KMS-11 (cell line): ENCODE measurements at regions not wholly inside any gene's neighbourhood (a gene's known extent, or its start where the extent isn't known, plus 50 kb on each side); places are given as distances from the start of the nearest gene placed in this dataset.

Source experiments
- H2AFZ ChIP-seq: fragments of 200-600 bp; sonication (generic); 2 replicates; pipeline ENCODE4 v1.6.1; 2016; ENCODE audit warnings: antibody characterized with exemption, mixed run types, low read depth
- H3K27ac ChIP-seq: fragments of 200-600 bp; sonication (generic); 2 replicates; pipeline ENCODE4 v1.6.1; 2016; ENCODE audit warnings: mild to moderate bottlenecking, mixed run types
- H3K27me3 ChIP-seq: fragments of 200-600 bp; sonication (generic); 2 replicates; pipeline ENCODE4 v1.6.1; 2017; ENCODE audit warnings: mild to moderate bottlenecking, low read depth, mixed run types, moderate library complexity; ENCODE audit not compliant: insufficient read depth
- H3K36me3 ChIP-seq: fragments of 200-600 bp; sonication (generic); 2 replicates; pipeline ENCODE4 v1.6.1; 2017; ENCODE audit warnings: mild to moderate bottlenecking, mixed run types; ENCODE audit not compliant: insufficient read depth
- H3K4me1 ChIP-seq: fragments of 200-600 bp; sonication (generic); 2 replicates; pipeline ENCODE4 v1.6.1; 2016; ENCODE audit warnings: mild to moderate bottlenecking, low read depth, mixed run types; ENCODE audit not compliant: poor library complexity, severe bottlenecking
- H3K4me2 ChIP-seq: fragments of 200-600 bp; sonication (generic); 2 replicates; pipeline ENCODE4 v1.7.0; 2016; ENCODE audit warnings: mild to moderate bottlenecking, mixed run types
- H3K4me3 ChIP-seq: fragments of 200-600 bp; sonication (generic); IDR thresholded peaks from 2 replicates; pipeline ENCODE4 v1.6.1; 2017; ENCODE audit warnings: low read depth, low read length, mixed read lengths; ENCODE audit not compliant: insufficient read depth
- H3K79me2 ChIP-seq: fragments of 200-600 bp; sonication (generic); 2 replicates; pipeline ENCODE4 v1.6.1; 2016; ENCODE audit warnings: low read depth, mixed run types; ENCODE audit not compliant: insufficient read depth
- H3K9ac ChIP-seq: fragments of 200-600 bp; sonication (generic); 2 replicates; pipeline ENCODE4 v1.6.1; 2016; ENCODE audit warnings: mild to moderate bottlenecking, mixed run types
- H4K20me1 ChIP-seq: fragments of 200-600 bp; sonication (generic); 2 replicates; pipeline ENCODE4 v1.6.1; 2016; ENCODE audit warnings: mild to moderate bottlenecking, mixed run types; ENCODE audit not compliant: insufficient read depth
- TF ChIP-seq, protein P1 (sequence below): fragments of 200-600 bp; sonication (generic); conservative IDR thresholded peaks from 2 replicates; pipeline ENCODE4 v1.6.1; 2017; ENCODE audit warnings: low read depth, mild to moderate bottlenecking, antibody characterized with exemption, low read length, moderate library complexity, mixed read lengths

DNA sequence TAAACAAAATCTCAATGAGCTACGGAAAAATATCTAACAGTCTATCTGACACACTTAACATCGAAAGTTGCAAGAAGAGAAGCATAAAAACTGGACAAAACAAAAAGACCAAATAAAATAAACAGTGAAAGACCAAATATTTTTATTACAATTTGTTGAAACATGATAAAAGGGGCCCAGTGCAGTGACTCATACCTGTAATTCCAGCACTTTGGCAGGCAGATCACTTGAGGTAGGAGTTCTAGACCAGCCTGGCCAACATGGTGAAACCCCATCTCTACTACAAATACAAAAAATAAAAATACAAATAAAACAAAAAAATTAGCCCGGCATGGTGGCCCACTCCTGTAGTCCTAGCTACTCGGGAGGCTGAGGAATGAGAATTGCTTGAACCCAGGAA, 914.0 kb upstream of the ALCAM start:
- Histone ChIP-seq H3K36me3 (no peaks in the 10 kb centered on the region), H3K9ac (no peak overlapping the region), H3K27me3 (no peaks in the 10 kb centered on the region), H3K4me3 (no peak overlapping the region), H3K27ac (no peak overlapping the region), H4K20me1 (no peaks in the 10 kb centered on the region), H3K79me2 (no peaks in the 10 kb centered on the region), H3K4me1 (no peaks in the 10 kb centered on the region), H2AFZ (no peak overlapping the region), H3K4me2 (no peak overlapping the region)
- TF ChIP-seq, protein P1, sequence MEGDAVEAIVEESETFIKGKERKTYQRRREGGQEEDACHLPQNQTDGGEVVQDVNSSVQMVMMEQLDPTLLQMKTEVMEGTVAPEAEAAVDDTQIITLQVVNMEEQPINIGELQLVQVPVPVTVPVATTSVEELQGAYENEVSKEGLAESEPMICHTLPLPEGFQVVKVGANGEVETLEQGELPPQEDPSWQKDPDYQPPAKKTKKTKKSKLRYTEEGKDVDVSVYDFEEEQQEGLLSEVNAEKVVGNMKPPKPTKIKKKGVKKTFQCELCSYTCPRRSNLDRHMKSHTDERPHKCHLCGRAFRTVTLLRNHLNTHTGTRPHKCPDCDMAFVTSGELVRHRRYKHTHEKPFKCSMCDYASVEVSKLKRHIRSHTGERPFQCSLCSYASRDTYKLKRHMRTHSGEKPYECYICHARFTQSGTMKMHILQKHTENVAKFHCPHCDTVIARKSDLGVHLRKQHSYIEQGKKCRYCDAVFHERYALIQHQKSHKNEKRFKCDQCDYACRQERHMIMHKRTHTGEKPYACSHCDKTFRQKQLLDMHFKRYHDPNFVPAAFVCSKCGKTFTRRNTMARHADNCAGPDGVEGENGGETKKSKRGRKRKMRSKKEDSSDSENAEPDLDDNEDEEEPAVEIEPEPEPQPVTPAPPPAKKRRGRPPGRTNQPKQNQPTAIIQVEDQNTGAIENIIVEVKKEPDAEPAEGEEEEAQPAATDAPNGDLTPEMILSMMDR: no peak

DNA sequence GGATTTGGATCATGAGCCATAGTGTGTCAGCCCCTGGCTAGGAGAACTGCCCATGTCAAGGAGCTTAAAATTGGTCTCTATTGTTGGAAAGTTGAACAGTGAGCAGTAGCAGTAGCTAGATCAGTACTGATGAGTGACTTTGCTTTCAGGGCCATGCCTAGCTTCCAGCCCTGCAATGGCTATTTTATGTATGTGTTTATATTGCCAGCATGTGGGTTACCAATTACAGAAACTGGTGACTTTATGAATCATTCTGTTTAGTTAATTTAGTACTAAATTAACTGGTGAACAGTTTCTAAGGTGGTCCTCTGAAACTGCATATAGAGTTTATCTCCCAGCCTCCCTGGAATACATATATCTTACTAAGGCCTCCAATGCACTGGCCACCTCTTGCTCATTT, 908.1 kb upstream of the ALCAM start:
- TF ChIP-seq, protein P1: no peak
- no peaks in the 10 kb centered on the region for H3K79me2 ChIP-seq
- no peak overlapping the region for H2AFZ ChIP-seq
- H3K4me3 ChIP-seq: no peak overlapping the region
- H4K20me1 ChIP-seq: no peaks in the 10 kb centered on the region
- no peaks in the 10 kb centered on the region for H3K36me3 ChIP-seq
- no peak overlapping the region for H3K27ac ChIP-seq
- no peaks in the 10 kb centered on the region for H3K4me1 ChIP-seq
- no peak overlapping the region for H3K4me2 ChIP-seq
- H3K27me3 ChIP-seq: no peaks in the 10 kb centered on the region
- no peak overlapping the region for H3K9ac ChIP-seq

DNA sequence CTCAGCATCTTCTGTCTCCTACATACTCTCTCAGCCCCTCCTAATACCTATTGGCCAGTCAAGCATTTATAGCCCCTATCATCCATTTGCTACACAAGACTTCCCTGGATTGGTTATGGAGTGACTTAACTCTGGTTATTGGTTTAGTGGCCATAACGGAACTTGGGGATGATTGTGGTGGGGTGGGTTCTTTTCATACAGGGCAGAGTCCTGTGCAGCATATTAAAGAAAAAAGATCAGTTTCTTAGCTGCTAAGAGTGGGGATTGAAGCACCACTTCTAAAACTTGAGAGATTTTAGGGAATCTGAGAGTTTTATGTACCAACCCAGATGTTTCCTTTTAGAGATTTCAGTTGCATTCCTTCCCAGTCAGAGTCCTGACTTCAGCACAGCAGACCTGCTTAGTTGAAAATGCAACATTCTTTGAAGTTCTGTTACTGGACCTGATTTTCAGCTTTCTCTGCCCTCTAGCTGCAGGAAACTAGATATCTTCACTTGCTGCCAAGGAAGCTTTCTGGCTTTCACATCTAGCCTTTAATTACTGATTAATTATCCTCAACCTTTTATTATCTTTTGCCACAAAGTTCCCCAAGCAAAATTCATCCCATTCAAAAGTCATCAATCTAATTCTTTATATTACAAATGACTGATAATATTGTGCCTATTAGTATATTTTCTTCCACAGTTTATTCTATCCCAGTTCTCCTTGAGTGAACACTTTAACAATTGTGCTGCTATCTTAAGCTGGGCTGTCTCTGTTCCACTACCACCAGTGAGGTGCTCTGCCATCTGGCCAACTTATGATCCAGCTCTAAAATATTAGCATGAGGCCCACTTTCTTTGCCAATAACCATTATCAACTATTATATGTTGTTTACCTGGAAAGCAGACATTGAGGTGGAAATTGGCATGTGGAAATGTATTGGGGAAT, 906.0 kb upstream of the ALCAM start:
- Histone ChIP-seq H3K36me3 (no peaks in the 10 kb centered on the region), H3K4me3 (no peak overlapping the region), H3K27ac (no peak overlapping the region), H4K20me1 (no peaks in the 10 kb centered on the region), H3K79me2 (no peaks in the 10 kb centered on the region), H2AFZ (no peak overlapping the region), H3K27me3 (no peaks in the 10 kb centered on the region), H3K4me2 (no peak overlapping the region), H3K9ac (no peak overlapping the region), H3K4me1 (no peaks in the 10 kb centered on the region)
- TF ChIP-seq, protein P1: no peak

DNA sequence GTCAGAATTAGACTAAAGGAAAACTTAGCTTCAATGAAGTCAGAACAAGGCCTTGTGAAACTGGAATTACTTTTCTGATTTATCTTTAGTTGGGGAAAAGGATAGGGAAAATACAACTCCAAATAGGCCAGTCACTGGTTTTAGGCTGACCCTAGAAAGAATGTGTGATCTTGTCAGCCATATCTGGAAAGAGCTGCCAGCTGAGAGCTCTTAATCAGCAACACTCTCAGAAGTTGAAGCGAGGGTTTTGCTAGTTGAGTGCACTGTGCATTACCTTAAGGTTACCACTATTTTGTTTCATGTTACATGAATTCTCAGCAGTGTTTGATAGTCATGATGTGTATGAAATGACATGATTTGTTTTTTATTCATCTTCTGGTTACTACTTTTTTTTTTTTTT, 905.3 kb upstream of the ALCAM start:
- no peaks in the 10 kb centered on the region for H3K79me2 ChIP-seq
- no peaks in the 10 kb centered on the region for H3K4me1 ChIP-seq
- no peak overlapping the region for H3K9ac ChIP-seq
- H3K36me3 ChIP-seq: no peaks in the 10 kb centered on the region
- no peak overlapping the region for H2AFZ ChIP-seq
- no peaks in the 10 kb centered on the region for H4K20me1 ChIP-seq
- TF ChIP-seq, protein P1: no peak
- H3K27me3 ChIP-seq: no peaks in the 10 kb centered on the region
- no peak overlapping the region for H3K4me2 ChIP-seq
- H3K27ac ChIP-seq: no peak overlapping the region
- H3K4me3 ChIP-seq: no peak overlapping the region
